ENCODE measurements at regions not wholly inside any gene's neighbourhood (a gene's known extent, or its start where the extent isn't known, plus 50 kb on each side); places are given as distances from the start of the nearest gene placed in this dataset.
A peak's percentile ranks its signal among the peaks of the same experiment; 100 is the strongest.
"Not testable (repeated sequence)": the region's sequence is repeated elsewhere in the genome, so short reads cannot be mapped to it uniquely, and the experiment has no call there.

GRCh38 chr2:3040496-3041140 is 337.0 kb downstream of the EIPR1 start:
- Mint-ChIP-seq H3K4me1 (no peaks in the 10 kb centered on the region), H3K27me3 (peaks cover 21% of the 10 kb centered on the region), H3K36me3 (no peaks in the 10 kb centered on the region), H3K4me3 (no peak overlapping the region), H3K27ac (no peak overlapping the region), H3K9me3 (no peaks in the 10 kb centered on the region)
- ATAC-seq, result no peak

- no peaks in the 10 kb centered on the region for H3K4me1 Mint-ChIP-seq
- no peak overlapping the region for H3K4me3 Mint-ChIP-seq
- no peak for ATAC-seq
- H3K36me3 Mint-ChIP-seq, result no peaks in the 10 kb centered on the region
- H3K27me3 Mint-ChIP-seq, result peaks cover 21% of the 10 kb centered on the region
- H3K27ac Mint-ChIP-seq, result no peak overlapping the region
- H3K9me3 Mint-ChIP-seq, result no peaks in the 10 kb centered on the region
Measured at GRCh38 chr2:3040066-3040428, 337.6 kb downstream of the EIPR1 start.

DNA sequence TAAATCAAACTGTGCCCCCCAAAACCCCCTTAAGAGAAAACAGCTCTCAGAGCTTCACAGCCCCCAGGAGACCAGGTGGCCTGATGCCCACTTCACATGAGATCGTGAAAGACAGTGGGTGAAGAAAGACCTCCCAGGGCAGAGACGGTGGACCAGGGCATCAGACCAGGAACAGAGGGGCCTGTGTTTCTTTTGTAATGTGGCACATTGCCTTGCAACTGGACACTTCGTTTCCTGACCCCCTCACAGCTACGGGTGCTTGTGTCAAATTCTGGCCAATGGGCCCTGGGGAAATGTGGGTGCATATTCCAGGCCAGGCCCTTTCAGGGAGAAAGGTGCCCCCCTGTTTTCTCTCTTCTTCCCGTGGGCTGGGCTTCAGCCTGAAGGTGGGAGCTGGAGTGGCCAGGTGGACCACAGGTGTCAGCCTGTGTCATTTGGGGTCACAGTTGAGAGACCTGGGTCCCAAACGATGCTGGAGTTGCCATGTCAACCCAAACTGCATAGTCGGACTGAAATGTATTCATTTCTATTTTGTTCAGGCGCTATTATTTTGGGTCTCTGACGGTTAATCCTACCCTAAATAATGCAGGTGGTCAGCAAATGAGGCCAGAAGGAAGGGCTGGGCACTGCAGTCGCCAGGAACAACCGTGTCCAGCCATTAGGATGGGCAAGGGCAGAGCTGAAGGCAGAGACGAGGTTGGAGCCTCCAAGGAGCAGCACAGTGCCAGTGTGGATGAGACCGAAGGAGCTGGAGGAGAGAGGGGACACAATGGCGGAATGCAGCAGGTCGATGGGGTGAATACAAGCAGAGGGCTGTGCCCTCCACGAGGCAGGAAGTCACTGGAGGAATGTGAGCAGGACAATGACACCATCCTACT is 338.2 kb downstream of the EIPR1 start:
- Mint-ChIP-seq H3K4me1 (no peaks in the 10 kb centered on the region), H3K36me3 (no peaks in the 10 kb centered on the region), H3K4me3 (no peak overlapping the region), H3K9me3 (no peaks in the 10 kb centered on the region), H3K27me3 (peaks cover 21% of the 10 kb centered on the region), H3K27ac (no peak overlapping the region)
- ATAC-seq, result no peak

GRCh38 chr2:3038636-3039035 is 339.0 kb downstream of the EIPR1 start:
- Mint-ChIP-seq H3K36me3 (no peaks in the 10 kb centered on the region), H3K4me3 (no peak overlapping the region), H3K27ac (no peak overlapping the region), H3K4me1 (no peaks in the 10 kb centered on the region), H3K9me3 (no peaks in the 10 kb centered on the region), H3K27me3 (peaks cover 21% of the 10 kb centered on the region)
- ATAC-seq, result no peak

- no peak for ATAC-seq
- no peak overlapping the region for H3K4me3 Mint-ChIP-seq
- H3K36me3 Mint-ChIP-seq, result no peaks in the 10 kb centered on the region
- H3K27ac Mint-ChIP-seq, result no peak overlapping the region
- H3K4me1 Mint-ChIP-seq, result no peaks in the 10 kb centered on the region
- peaks cover 21% of the 10 kb centered on the region for H3K27me3 Mint-ChIP-seq
- peaks cover 2% of the 10 kb centered on the region for H3K9me3 Mint-ChIP-seq
Measured at GRCh38 chr2:3037196-3038194, 340.1 kb downstream of the EIPR1 start.

GRCh38 chr2:3036432-3037125 is 341.0 kb downstream of the EIPR1 start:
- H3K4me3 Mint-ChIP-seq, result no peak overlapping the region
- no peak overlapping the region for H3K27ac Mint-ChIP-seq
- peaks cover 21% of the 10 kb centered on the region for H3K27me3 Mint-ChIP-seq
- no peaks in the 10 kb centered on the region for H3K36me3 Mint-ChIP-seq
- ATAC-seq, result no peak
- H3K4me1 Mint-ChIP-seq, result no peaks in the 10 kb centered on the region
- H3K9me3 Mint-ChIP-seq, result peaks cover 2% of the 10 kb centered on the region

DNA sequence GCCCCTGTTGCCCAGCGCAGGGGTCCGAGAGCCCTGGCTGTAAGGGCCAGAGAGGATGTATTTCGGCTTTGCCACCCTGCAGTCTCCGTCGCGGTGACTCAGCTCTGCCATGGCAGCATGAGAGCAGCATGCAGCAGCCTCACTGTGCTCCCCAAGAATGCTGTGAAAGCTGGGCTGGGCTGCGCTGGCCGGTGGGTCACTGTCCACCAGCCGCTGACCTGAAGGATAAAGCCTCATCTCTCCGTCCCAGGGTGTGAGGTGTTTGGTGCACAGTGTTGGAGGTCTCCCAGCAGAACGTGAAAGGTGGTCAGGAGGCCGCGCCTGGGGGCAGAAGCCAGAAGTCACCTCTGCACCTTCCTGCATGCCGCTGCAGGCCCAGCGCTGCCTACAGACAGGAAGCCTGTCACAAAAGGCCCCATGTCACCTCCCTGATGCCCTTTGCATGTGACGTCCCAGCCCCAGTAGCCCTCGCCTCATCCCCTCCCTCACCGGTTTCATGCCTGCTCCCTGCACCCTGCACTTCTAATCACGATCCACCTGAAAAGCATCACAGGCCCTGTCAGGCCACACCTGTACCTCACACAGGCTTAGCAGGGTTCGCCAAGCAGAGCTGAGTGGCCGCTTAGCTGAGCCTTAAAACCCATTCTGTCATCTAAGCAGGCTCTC is 342.1 kb downstream of the EIPR1 start:
- Mint-ChIP-seq H3K4me1 (no peaks in the 10 kb centered on the region), H3K4me3 (no peak overlapping the region), H3K9me3 (peaks cover 2% of the 10 kb centered on the region), H3K27me3 (peaks cover 21% of the 10 kb centered on the region), H3K27ac (no peak overlapping the region), H3K36me3 (no peaks in the 10 kb centered on the region)
- no peak for ATAC-seq

GRCh38 chr2:3034856-3035255 is 342.8 kb downstream of the EIPR1 start:
- Mint-ChIP-seq H3K27ac (no peak overlapping the region), H3K27me3 (peaks cover 17% of the 10 kb centered on the region), H3K4me1 (no peaks in the 10 kb centered on the region), H3K36me3 (no peaks in the 10 kb centered on the region), H3K9me3 (peaks cover 4% of the 10 kb centered on the region), H3K4me3 (no peak overlapping the region)
- peak; percentile 59 for ATAC-seq

GRCh38 chr2:3034396-3034795 is 343.2 kb downstream of the EIPR1 start:
- H3K4me1 Mint-ChIP-seq, result no peaks in the 10 kb centered on the region
- peaks cover 4% of the 10 kb centered on the region for H3K9me3 Mint-ChIP-seq
- peaks cover 13% of the 10 kb centered on the region for H3K27me3 Mint-ChIP-seq
- no peak overlapping the region for H3K27ac Mint-ChIP-seq
- H3K36me3 Mint-ChIP-seq, result no peaks in the 10 kb centered on the region
- no peak overlapping the region for H3K4me3 Mint-ChIP-seq
- no peak for ATAC-seq

- Mint-ChIP-seq H3K4me3 (no peak overlapping the region), H3K36me3 (no peaks in the 10 kb centered on the region), H3K9me3 (peaks cover 4% of the 10 kb centered on the region), H3K4me1 (no peaks in the 10 kb centered on the region), H3K27ac (no peak overlapping the region), H3K27me3 (peaks cover 2% of the 10 kb centered on the region)
- ATAC-seq, result no peak
Measured at GRCh38 chr2:3033315-3033714, 344.3 kb downstream of the EIPR1 start.

GRCh38 chr2:3030791-3031190 is 346.8 kb downstream of the EIPR1 start:
- H3K9me3 Mint-ChIP-seq, H3K27ac Mint-ChIP-seq, H3K4me1 Mint-ChIP-seq, H3K4me3 Mint-ChIP-seq, H3K36me3 Mint-ChIP-seq, ATAC-seq, H3K27me3 Mint-ChIP-seq: not testable (repeated sequence)

DNA sequence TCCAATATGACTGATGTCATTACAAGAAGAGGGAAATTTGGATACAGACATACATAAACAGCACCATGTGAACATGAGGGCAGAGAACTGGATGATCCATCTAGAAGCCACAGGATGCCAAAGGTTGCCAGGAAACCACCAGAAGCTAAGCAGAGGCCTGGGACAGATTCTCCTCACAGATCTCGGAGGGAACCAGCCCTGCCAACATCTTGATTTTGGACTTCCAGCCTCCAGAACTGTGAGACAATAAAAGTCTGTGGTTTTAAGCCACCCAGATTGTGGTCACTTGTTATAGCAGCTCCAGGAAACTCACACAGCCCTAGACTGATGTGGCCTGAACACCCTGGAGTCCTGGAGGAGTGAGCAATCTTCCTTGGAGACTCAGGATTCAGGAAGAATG is 351.6 kb downstream of the EIPR1 start:
- no peak for ATAC-seq

GRCh38 chr2:3025261-3025660 is 352.4 kb downstream of the EIPR1 start:
- Mint-ChIP-seq H3K36me3 (no peaks in the 10 kb centered on the region), H3K27me3 (peaks cover 31% of the 10 kb centered on the region), H3K4me3 (no peak overlapping the region), H3K27ac (no peak overlapping the region), H3K4me1 (no peaks in the 10 kb centered on the region), H3K9me3 (peaks cover 2% of the 10 kb centered on the region)
- no peak for ATAC-seq

More for the DNA sequence above, 351.6 kb downstream of the EIPR1 start:
- peaks cover 2% of the 10 kb centered on the region for H3K9me3 Mint-ChIP-seq
- H3K4me3 Mint-ChIP-seq, result no peak overlapping the region
- H3K27me3 Mint-ChIP-seq, result peaks cover 31% of the 10 kb centered on the region
- H3K27ac Mint-ChIP-seq, result no peak overlapping the region
- no peaks in the 10 kb centered on the region for H3K4me1 Mint-ChIP-seq
- no peaks in the 10 kb centered on the region for H3K36me3 Mint-ChIP-seq

DNA sequence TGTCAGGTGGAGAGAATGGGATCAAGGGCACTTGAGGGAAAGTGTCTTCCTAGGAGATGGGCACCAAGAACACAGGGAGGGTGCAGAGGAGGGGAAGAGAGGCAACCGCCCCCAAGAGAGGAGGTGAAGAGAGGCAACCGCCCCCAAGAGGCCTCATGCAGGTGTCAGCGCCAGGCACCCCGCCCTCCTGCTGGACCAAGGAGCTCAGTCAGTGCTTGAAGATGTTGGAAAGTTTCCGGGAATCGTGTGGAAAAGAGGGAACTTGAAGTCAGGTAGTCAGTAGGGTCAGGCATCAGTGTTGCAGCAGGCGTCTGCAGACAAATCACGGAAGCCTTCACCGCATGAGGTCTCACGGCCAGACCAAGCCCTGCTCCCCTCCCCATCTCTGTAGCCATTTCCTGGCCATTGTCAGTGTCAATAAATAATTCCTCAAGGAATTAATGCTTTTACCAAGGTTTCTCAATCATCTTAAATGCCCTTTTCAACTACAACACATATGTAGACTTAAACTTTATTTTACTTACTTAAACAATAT is 353.1 kb downstream of the EIPR1 start:
- Mint-ChIP-seq H3K4me3 (no peak overlapping the region), H3K9me3 (no peaks in the 10 kb centered on the region), H3K4me1 (no peaks in the 10 kb centered on the region), H3K36me3 (no peaks in the 10 kb centered on the region), H3K27ac (no peak overlapping the region), H3K27me3 (peaks cover 31% of the 10 kb centered on the region)
- no peak for ATAC-seq

Data from stimulated activated memory B cell treated with anti-CD40 and anti-IgM and Interleukin-4, amounts not matched to agents 10 μg/mL and 1 μg/mL and 100 μg/mL, for 72 hours (primary cell).